HG03039 (cell line): ENCODE measurements at regions not wholly inside any gene's neighbourhood (a gene's known extent, or its start where the extent isn't known, plus 50 kb on each side); places are given as distances from the start of the nearest gene placed in this dataset.

ENCODE experiments used
- ATAC-seq: cut with Tn5 transposase; IDR thresholded peaks from one replicate; pipeline ENCODE4 v1.9.1; 2021; ENCODE audit warnings: mild to moderate bottlenecking, moderate library complexity; ENCODE audit not compliant: unreplicated experiment

DNA sequence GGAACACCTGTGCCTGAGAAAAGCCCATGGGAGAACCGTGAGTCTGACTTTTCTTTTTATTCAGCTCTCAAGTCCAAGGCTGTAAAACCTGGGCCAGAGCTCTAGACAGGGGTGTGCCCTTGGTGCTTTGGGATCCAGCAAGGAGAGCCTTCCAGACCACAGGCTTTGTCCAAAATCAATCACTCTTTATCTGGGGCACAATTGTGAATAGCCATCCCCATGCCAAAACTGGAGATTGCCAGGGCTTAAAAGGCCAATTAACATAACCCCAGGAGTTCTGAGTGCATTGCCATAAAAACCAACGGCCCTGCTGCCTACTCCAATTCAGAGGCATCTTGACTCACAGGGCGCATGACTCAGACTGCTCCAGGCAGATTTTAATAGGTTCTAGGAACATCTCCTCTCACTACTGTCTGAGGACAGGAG lies 391.8 kb downstream of the ARHGEF28 start:
- ATAC-seq = no peak

DNA sequence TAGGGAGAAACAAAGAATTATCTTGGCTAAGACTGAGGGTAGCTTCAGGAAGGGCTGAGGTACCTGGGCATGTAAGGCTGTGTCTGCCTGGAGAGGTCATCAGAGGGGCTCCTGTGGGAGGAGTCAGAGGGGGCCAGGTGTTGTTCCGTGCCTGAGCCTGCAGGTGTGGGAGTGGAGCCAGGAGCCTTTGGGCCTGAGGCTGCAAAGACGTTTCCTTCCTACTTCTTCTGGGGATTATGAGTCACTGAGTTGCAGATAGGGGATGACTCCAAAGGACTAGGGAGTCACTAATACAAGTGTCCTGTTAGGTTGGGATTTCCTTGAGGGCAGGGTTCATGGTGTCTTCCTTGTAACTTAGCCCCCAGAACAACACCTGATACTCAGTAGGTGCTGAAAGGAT lies 391.1 kb downstream of the ARHGEF28 start:
- no peak for ATAC-seq

DNA sequence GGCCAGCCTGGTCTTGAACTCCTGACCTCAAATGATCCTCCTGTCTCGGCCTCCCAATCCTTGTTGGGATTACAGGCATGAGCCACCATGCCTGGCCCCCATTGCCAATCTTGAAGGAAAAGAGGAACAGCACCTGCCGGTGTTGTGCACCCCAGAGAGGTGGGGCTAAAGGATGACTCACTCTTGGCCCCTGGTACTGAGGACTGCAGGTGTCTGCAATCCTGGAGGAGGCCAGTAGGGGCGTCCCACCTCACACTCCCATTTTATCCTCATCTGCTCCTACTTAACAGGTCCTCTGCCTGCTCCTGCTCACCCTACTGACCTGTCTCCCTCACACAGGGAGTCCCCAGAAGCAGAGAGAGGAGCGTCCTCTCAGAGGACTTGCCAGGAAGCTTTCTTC lies 390.4 kb downstream of the ARHGEF28 start:
- ATAC-seq = no peak

DNA sequence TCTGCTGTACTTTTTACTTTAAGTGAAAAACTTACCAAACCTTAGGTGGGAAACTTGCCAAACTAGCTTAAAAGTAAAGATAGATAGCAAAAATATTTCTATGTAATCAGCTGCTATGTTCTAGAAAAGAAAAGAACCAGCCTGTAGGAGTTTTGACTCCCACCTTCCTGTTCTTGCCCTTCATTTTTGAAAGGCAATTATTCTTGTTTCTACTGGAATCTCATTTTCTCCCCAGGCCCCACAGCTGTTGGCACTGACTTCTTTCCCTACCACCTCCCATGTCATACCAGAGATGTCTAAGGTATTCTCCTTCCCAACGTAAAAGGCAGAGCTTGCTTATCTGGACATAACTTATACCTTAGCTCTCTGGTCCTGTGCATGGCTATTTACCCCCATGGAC lies 389.7 kb downstream of the ARHGEF28 start:
- ATAC-seq = no peak

DNA sequence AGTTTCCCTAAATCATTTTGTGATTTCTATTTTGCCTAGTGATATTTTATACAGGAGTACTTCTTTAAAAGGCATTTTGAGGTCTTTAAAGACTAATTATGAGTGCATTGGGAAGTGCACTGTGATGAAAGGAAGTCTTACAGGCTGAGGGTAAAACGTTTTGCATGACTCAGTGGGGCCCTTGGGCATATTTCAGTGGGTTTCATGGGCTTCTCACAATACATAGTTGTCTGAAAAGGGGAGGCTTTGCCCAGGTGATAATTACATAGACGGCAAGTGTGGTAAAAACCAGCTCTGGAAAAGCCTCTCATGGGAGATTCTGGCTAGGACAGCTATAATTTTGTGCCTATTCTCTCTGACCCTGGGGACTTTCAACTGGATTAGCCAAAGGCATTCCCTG lies 387.2 kb downstream of the ARHGEF28 start:
- no peak for ATAC-seq

DNA sequence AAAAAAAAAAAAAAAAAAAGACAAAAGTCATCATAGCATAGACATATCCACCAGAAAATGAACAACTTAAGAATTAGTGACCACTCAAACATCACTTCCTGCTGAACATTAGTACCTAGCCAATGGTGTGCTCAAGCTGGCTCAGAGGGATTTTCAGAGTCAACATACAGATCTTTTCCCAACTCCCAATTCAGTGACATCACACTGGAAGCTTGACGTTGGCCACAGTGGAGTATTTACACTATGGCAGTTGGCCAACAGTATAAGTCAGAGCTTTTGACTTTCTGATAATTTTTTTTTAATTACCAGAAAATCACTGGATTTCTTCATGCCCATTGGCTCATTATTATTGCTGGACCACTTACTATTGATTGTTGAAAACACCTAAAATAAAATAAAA lies 383.5 kb downstream of the ARHGEF28 start:
- no peak for ATAC-seq

DNA sequence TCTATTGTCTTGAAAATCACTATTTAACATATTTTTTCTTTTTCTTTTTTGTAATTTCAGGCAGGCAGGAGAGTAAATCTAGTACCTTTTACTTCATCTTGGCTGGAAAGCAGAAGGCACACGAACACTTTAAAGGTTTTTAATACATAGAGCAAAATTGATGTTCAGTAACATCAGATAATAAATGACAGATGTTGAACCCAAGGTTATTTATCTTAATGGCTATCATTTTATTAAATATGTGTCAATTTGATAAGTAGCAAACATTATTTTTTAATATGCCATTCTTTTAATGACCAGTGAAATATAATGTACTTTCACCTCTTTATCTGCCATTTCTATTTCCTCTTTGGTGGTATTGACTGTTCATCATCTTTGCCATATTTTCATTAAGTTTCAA lies 381.2 kb downstream of the ARHGEF28 start:
- no peak for ATAC-seq

DNA sequence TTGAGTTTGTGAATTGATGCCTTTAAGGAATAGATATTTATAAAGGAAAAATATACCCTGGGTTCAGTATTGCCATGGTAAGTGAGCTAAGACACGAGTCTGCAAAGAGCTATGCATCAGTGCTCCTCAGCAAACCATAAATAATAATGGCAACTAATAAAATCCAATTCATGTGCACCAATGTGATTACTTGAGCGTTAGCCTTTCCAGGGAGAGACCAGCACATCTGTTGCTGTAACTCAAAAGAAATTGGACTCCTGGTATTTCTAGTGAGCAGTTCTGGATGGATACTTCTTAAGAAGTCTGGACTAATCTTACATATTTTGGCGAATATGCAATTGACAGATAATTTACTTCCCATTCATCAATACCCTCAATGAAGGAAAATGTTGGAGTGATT lies 373.3 kb downstream of the ARHGEF28 start:
- no peak for ATAC-seq

DNA sequence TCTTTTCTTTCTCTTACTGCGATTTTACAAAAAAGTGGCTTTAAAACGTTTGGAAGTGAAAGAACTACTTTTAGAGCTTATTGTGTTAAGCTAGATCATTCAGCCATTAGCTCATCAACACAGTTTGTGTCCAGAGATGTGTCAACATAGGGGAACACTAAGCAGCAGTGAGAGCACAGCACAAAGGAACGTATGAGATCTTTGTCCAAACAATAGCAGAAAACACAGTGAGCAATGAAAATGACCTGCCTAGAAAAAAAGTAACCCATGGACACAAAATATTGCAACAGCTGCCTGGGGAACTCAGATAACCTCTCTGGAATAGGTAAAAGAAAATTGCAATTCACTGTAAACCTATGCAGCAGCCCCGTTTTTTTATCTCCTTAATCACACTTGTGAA lies 372.5 kb downstream of the ARHGEF28 start:
- ATAC-seq = no peak

DNA sequence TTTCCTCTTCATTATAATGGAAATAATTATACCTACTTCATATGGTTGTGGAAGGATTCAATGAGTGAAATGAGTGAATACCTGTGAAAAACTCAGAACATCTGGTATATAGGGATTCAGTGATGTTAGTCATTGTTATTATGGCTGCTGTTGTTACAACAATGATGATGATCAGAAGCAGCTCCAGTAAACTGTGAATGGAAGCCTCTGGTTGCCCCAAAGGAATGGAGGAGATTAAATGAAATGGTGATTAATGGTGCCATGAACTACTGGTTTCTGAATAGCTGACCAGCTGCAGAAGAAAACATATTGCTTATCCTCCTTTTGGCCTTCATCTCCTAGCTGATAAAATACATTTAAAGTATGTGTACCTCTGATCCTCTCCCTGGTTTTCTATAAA lies 372.0 kb downstream of the ARHGEF28 start:
- ATAC-seq = no peak

DNA sequence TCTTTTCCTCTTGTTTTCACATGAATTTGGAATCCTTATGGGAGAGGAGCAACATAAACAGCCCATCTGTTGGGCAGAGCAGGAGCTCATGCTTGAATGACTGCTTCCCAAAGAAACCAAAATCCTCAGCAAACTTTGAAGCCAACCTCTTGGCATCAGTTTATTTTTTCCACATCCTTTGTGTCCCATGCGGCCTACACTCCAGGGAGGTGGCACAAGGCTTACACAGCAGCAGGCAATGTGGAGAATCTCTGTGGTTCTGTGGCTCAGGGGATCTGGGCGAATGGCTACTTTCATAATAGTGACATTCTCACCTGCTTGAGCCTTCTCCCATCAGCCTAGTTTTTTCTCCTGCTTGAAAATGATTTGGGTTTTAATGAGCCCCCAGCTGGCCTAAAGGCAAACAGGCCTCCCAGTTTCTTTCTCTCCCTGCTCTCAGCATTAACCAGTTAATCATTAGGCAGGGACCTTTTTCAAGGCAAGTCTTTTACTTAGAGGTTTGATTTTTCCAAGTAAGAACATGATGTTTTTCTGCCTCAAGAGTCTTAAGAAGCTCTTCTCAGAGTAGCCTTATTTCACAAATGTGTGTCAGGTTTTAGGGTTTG lies 370.3 kb downstream of the ARHGEF28 start:
- no peak for ATAC-seq

DNA sequence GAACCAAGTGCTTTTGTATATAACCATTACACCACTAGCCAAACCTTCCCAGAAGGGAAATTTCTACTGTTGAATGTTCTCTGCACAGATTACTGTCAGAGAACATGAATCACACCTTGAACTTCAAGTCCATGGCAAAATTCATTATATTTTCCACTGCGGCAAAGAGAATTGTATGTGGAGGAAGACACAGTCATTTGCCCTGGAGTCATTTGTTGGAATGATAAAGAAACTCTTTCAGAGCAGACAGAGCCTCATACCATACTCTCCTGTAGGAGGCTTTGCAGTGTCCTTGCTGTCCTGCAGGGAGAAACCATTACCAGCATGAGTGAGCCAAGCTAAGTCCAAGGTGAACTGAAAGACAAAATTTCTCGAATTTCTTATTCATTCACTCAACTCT lies 369.0 kb downstream of the ARHGEF28 start:
- ATAC-seq = no peak
